ENCODE measurements at regions not wholly inside any gene's neighbourhood (a gene's known extent, or its start where the extent isn't known, plus 50 kb on each side); places are given as distances from the start of the nearest gene placed in this dataset.

DNA sequence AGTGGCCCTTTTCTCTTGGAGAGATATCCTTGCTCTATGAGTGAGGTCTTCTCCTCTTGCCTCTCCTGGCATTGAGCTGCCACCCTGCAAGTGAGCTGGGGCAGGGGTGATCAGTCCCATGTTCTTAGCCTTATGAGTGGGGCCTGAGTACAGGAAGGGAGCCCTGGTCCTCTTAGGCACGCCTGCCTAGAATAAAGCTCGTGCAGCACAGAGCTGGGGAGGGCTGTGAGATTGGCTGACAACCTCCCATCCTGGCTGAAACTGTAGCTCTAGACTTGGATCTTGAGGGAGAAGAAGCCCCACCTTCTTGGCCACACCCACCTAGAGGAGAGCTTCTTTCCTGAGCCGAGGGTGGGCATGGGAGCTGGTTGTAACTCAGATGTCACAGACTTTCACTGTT is 305.0 kb upstream of the ZNF32 start:
- TF ChIP-seq EZH2 (IDR thresholded peaks at IDR 0.05; ENCODE audit: borderline replicate concordance, low read depth, low read length, severe bottlenecking): no peak
- TF ChIP-seq, protein P1, sequence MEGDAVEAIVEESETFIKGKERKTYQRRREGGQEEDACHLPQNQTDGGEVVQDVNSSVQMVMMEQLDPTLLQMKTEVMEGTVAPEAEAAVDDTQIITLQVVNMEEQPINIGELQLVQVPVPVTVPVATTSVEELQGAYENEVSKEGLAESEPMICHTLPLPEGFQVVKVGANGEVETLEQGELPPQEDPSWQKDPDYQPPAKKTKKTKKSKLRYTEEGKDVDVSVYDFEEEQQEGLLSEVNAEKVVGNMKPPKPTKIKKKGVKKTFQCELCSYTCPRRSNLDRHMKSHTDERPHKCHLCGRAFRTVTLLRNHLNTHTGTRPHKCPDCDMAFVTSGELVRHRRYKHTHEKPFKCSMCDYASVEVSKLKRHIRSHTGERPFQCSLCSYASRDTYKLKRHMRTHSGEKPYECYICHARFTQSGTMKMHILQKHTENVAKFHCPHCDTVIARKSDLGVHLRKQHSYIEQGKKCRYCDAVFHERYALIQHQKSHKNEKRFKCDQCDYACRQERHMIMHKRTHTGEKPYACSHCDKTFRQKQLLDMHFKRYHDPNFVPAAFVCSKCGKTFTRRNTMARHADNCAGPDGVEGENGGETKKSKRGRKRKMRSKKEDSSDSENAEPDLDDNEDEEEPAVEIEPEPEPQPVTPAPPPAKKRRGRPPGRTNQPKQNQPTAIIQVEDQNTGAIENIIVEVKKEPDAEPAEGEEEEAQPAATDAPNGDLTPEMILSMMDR (IDR thresholded peaks at IDR 0.05; ENCODE audit: borderline replicate concordance, extremely low read depth, low read length, poor library complexity, severe bottlenecking): no peak
- no peak for DNase-seq
- H3K36me3 ChIP-seq (ENCODE audit: insufficient read depth, low read length): no peaks in the 10 kb centered on the region

DNA sequence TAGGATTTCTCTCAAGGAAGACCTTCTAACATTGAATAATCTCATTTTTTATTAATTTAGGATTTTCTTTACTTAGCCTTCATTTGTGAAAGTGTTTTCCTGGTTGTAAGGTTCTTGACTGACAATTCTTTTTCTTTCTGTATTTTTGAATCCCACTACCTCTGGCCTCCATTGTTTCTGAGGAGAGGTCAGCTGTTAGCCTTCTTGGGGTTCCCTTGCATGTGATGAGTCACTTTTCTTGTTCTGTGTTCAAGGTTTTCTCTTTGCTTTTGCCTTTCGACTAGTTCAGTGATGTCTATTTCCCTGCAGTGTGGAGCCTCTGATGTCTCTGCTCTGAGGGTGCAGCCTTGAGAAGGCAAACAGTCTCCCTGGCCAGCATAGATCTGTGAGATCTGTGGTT is 304.1 kb upstream of the ZNF32 start:
- DNase-seq: no peak
- peaks cover 5% of the 10 kb centered on the region for H3K27me3 ChIP-seq (ENCODE audit: insufficient read depth, low read length, poor library complexity)
- TF ChIP-seq, protein P1 (IDR thresholded peaks at IDR 0.05; ENCODE audit: borderline replicate concordance, extremely low read depth, low read length, poor library complexity, severe bottlenecking): no peak
- TF ChIP-seq EZH2 (IDR thresholded peaks at IDR 0.05; ENCODE audit: borderline replicate concordance, low read depth, low read length, severe bottlenecking): no peak
- H3K36me3 ChIP-seq (ENCODE audit: insufficient read depth, low read length): no peaks in the 10 kb centered on the region
- H4K20me1 ChIP-seq (ENCODE audit: insufficient read depth, low read length): no peaks in the 10 kb centered on the region
- H3K4me3 ChIP-seq (ENCODE audit: low read depth in 1 of 2, low read length in 2 of 2): no peak overlapping the region
- H3K4me1 ChIP-seq (ENCODE audit: insufficient read depth, low read length): no peaks in the 10 kb centered on the region
- H3K4me2 ChIP-seq (ENCODE audit: insufficient read depth, low read length): no peak overlapping the region
- no peaks in the 10 kb centered on the region for H3K9me3 ChIP-seq (ENCODE audit: insufficient read depth, low read length, severe bottlenecking)
- H3K79me2 ChIP-seq (ENCODE audit: insufficient read depth, low read length): no peaks in the 10 kb centered on the region
- H3K27ac ChIP-seq (ENCODE audit: low read length): no peak overlapping the region
- H3K9ac ChIP-seq (ENCODE audit: low read depth, low read length): no peak overlapping the region
- no peak; the same call in 2 of the 3 replicates for ATAC-seq (ENCODE audit: insufficient read depth, low read depth)
- H2AFZ ChIP-seq (ENCODE audit: low read depth, low read length): no peak overlapping the region

More for the DNA sequence above, 305.0 kb upstream of the ZNF32 start:
- no peaks in the 10 kb centered on the region for H3K79me2 ChIP-seq (ENCODE audit: insufficient read depth, low read length)
- no peaks in the 10 kb centered on the region for H3K9me3 ChIP-seq (ENCODE audit: insufficient read depth, low read length, severe bottlenecking)
- no peak overlapping the region for H2AFZ ChIP-seq (ENCODE audit: low read depth, low read length)
- ATAC-seq (ENCODE audit: insufficient read depth, low read depth): no peak
- no peak overlapping the region for H3K4me3 ChIP-seq (ENCODE audit: low read depth in 1 of 2, low read length in 2 of 2)
- H3K9ac ChIP-seq (ENCODE audit: low read depth, low read length): no peak overlapping the region
- H3K27me3 ChIP-seq (ENCODE audit: insufficient read depth, low read length, poor library complexity): peaks cover 5% of the 10 kb centered on the region
- no peak overlapping the region for H3K4me2 ChIP-seq (ENCODE audit: insufficient read depth, low read length)
- H3K4me1 ChIP-seq (ENCODE audit: insufficient read depth, low read length): no peaks in the 10 kb centered on the region
- H4K20me1 ChIP-seq (ENCODE audit: insufficient read depth, low read length): no peaks in the 10 kb centered on the region
- no peak overlapping the region for H3K27ac ChIP-seq (ENCODE audit: low read length)

GRCh38 chr10:43949351-43949750 is 300.7 kb upstream of the ZNF32 start:
- Histone ChIP-seq H4K20me1 (ENCODE audit: insufficient read depth, low read length) (no peaks in the 10 kb centered on the region), H3K4me1 (ENCODE audit: insufficient read depth, low read length) (no peaks in the 10 kb centered on the region), H3K36me3 (ENCODE audit: insufficient read depth, low read length) (no peaks in the 10 kb centered on the region), H3K4me3 (ENCODE audit: low read depth in 1 of 2, low read length in 2 of 2) (no peak overlapping the region), H2AFZ (ENCODE audit: low read depth, low read length) (no peak overlapping the region), H3K27me3 (ENCODE audit: insufficient read depth, low read length, poor library complexity) (peaks cover 5% of the 10 kb centered on the region), H3K9ac (ENCODE audit: low read depth, low read length) (no peak overlapping the region), H3K79me2 (ENCODE audit: insufficient read depth, low read length) (no peaks in the 10 kb centered on the region), H3K9me3 (ENCODE audit: insufficient read depth, low read length, severe bottlenecking) (no peaks in the 10 kb centered on the region), H3K4me2 (ENCODE audit: insufficient read depth, low read length) (no peak overlapping the region), H3K27ac (ENCODE audit: low read length) (no peak overlapping the region)
- DNase-seq (no peak), ATAC-seq (ENCODE audit: insufficient read depth, low read depth) (no peak)
- TF ChIP-seq EZH2 (IDR thresholded peaks at IDR 0.05; ENCODE audit: borderline replicate concordance, low read depth, low read length, severe bottlenecking): no peak
- TF ChIP-seq, protein P1 (IDR thresholded peaks at IDR 0.05; ENCODE audit: borderline replicate concordance, extremely low read depth, low read length, poor library complexity, severe bottlenecking): no peak

- Histone ChIP-seq H2AFZ (ENCODE audit: low read depth, low read length) (no peak overlapping the region), H3K79me2 (ENCODE audit: insufficient read depth, low read length) (no peaks in the 10 kb centered on the region), H4K20me1 (ENCODE audit: insufficient read depth, low read length) (no peaks in the 10 kb centered on the region), H3K4me1 (ENCODE audit: insufficient read depth, low read length) (peaks cover 3% of the 10 kb centered on the region; the same call in 1 of the 2 replicates), H3K36me3 (ENCODE audit: insufficient read depth, low read length) (no peaks in the 10 kb centered on the region), H3K4me2 (ENCODE audit: insufficient read depth, low read length) (no peak overlapping the region), H3K4me3 (ENCODE audit: low read depth in 1 of 2, low read length in 2 of 2) (no peak overlapping the region), H3K9me3 (ENCODE audit: insufficient read depth, low read length, severe bottlenecking) (no peaks in the 10 kb centered on the region), H3K27me3 (ENCODE audit: insufficient read depth, low read length, poor library complexity) (no peaks in the 10 kb centered on the region), H3K9ac (ENCODE audit: low read depth, low read length) (no peak overlapping the region), H3K27ac (ENCODE audit: low read length) (no peak overlapping the region)
- TF ChIP-seq, protein P1 (IDR thresholded peaks at IDR 0.05; ENCODE audit: borderline replicate concordance, extremely low read depth, low read length, poor library complexity, severe bottlenecking): no peak
- TF ChIP-seq EZH2 (IDR thresholded peaks at IDR 0.05; ENCODE audit: borderline replicate concordance, low read depth, low read length, severe bottlenecking): no peak
- DNase-seq (no peak), ATAC-seq (ENCODE audit: insufficient read depth, low read depth) (no peak)
Measured at GRCh38 chr10:43946445-43946844, 297.8 kb upstream of the ZNF32 start.
